ENCODE measurements at regions not wholly inside any gene's neighbourhood (a gene's known extent, or its start where the extent isn't known, plus 50 kb on each side); places are given as distances from the start of the nearest gene placed in this dataset.

- H3K27me3 ChIP-seq (ENCODE audit: low read depth), result peaks cover 76% of the 10 kb centered on the region
- H3K27ac ChIP-seq (replicated peaks), result no peak overlapping the region
- DNase-seq, result no peak
- TF ChIP-seq CTCF (IDR thresholded peaks at IDR 0.05; ENCODE audit: borderline replicate concordance), result no peak
- no peaks in the 10 kb centered on the region for H3K36me3 ChIP-seq
- peaks cover 16% of the 10 kb centered on the region for H3K4me1 ChIP-seq
- H3K9me3 ChIP-seq (replicated peaks), result no peaks in the 10 kb centered on the region
- intact Hi-C loops (cut with micrococcal nuclease), result no loop called here
- no peak overlapping the region for H3K4me3 ChIP-seq
These were observed 118.2 kb upstream of the TLE3 start for GRCh38 chr15:70215951-70216350.

- intact Hi-C loops (cut with micrococcal nuclease), result no loop called here
- peaks cover 16% of the 10 kb centered on the region for H3K4me1 ChIP-seq
- no peak overlapping the region for H3K27ac ChIP-seq (replicated peaks)
- DNase-seq, result no peak
- H3K9me3 ChIP-seq (replicated peaks), result no peaks in the 10 kb centered on the region
- peaks cover 84% of the 10 kb centered on the region for H3K27me3 ChIP-seq (ENCODE audit: low read depth)
- no peaks in the 10 kb centered on the region for H3K36me3 ChIP-seq
- TF ChIP-seq CTCF (IDR thresholded peaks at IDR 0.05; ENCODE audit: borderline replicate concordance), result no peak
- H3K4me3 ChIP-seq, result no peak overlapping the region
These were observed 117.4 kb upstream of the TLE3 start for GRCh38 chr15:70214941-70215635.

GRCh38 chr15:70214276-70214675, 116.6 kb upstream of the TLE3 start:
- Histone ChIP-seq H3K36me3 (no peaks in the 10 kb centered on the region), H3K27me3 (ENCODE audit: low read depth) (peaks cover 85% of the 10 kb centered on the region), H3K4me3 (no peak overlapping the region), H3K27ac (replicated peaks) (no peak overlapping the region), H3K4me1 (peaks cover 16% of the 10 kb centered on the region), H3K9me3 (replicated peaks) (no peaks in the 10 kb centered on the region)
- no peak for DNase-seq
- intact Hi-C loops (cut with micrococcal nuclease), result no loop called here
- no peak for TF ChIP-seq CTCF (IDR thresholded peaks at IDR 0.05; ENCODE audit: borderline replicate concordance)

- Histone ChIP-seq H3K4me3 (no peak overlapping the region), H3K27ac (replicated peaks) (no peak overlapping the region), H3K36me3 (no peaks in the 10 kb centered on the region), H3K27me3 (ENCODE audit: low read depth) (peaks cover 86% of the 10 kb centered on the region), H3K9me3 (replicated peaks) (no peaks in the 10 kb centered on the region), H3K4me1 (peaks cover 16% of the 10 kb centered on the region)
- DNase-seq, result no peak
- intact Hi-C loops (cut with micrococcal nuclease), result no loop called here
- no peak for TF ChIP-seq CTCF (IDR thresholded peaks at IDR 0.05; ENCODE audit: borderline replicate concordance)
These were observed 116.1 kb upstream of the TLE3 start for GRCh38 chr15:70213794-70214193.

- Histone ChIP-seq H3K27ac (replicated peaks) (no peak overlapping the region), H3K27me3 (ENCODE audit: low read depth) (peaks cover 86% of the 10 kb centered on the region), H3K9me3 (replicated peaks) (no peaks in the 10 kb centered on the region), H3K4me1 (peaks cover 16% of the 10 kb centered on the region), H3K36me3 (no peaks in the 10 kb centered on the region), H3K4me3 (no peak overlapping the region)
- intact Hi-C loops (cut with micrococcal nuclease), result no loop called here
- TF ChIP-seq CTCF (IDR thresholded peaks at IDR 0.05; ENCODE audit: borderline replicate concordance), result no peak
- DNase-seq, result no peak
These were observed 115.2 kb upstream of the TLE3 start for GRCh38 chr15:70212963-70213315.

All from left ventricle myocardium inferior (tissue), 1 donor.